H1 (cell line): ENCODE measurements at regions not wholly inside any gene's neighbourhood (a gene's known extent, or its start where the extent isn't known, plus 50 kb on each side); places are given as distances from the start of the nearest gene placed in this dataset.

Experiments used
- BRCA1 ChIP-seq: IDR thresholded peaks from 2 replicates; pipeline ENCODE4 v1.6.1; 2012; ENCODE audit warnings: low read depth, low read length, improper control_type of control experiment
- CTBP2 ChIP-seq: IDR thresholded peaks from 2 replicates; pipeline ENCODE4 v1.7.0; 2011; ENCODE audit warnings: borderline replicate concordance, mild to moderate bottlenecking, moderate library complexity, mixed read lengths, low read length; ENCODE audit not compliant: insufficient read depth, insufficient read length
- POU5F1 ChIP-seq: IDR thresholded peaks from 2 replicates; pipeline ENCODE4 v1.6.1; 2011; ENCODE audit warnings: low read depth, mild to moderate bottlenecking, low read length, moderate library complexity
- TF ChIP-seq, protein P1 (sequence below): fragments of 300-600 bp; sonication (generic); IDR thresholded peaks from 2 replicates; pipeline ENCODE4 v1.7.1; 2012; ENCODE audit warnings: low read length, moderate library complexity, mild to moderate bottlenecking, inconsistent platforms; ENCODE audit not compliant: insufficient replicate concordance

DNA sequence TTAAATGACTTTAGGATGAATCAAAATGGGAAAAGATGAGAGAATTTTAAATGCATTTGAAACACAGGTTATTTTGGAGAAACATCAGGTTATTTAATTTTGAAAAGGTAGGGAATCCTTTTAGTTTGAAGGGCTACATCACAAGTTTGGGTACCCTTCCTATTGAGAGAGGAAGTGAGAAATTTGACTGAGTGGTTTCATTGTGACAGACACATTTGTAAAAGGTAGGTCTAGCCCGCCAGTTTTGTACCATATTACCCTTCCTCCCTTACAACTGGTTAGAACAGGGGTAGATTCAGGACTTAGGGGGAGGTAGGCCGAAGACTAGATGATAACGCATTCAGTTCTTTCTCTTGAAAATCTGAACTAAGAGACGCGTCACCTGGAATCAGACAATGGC is 464.2 kb downstream of the EBF1 start (continued):
- TF ChIP-seq, protein P1, sequence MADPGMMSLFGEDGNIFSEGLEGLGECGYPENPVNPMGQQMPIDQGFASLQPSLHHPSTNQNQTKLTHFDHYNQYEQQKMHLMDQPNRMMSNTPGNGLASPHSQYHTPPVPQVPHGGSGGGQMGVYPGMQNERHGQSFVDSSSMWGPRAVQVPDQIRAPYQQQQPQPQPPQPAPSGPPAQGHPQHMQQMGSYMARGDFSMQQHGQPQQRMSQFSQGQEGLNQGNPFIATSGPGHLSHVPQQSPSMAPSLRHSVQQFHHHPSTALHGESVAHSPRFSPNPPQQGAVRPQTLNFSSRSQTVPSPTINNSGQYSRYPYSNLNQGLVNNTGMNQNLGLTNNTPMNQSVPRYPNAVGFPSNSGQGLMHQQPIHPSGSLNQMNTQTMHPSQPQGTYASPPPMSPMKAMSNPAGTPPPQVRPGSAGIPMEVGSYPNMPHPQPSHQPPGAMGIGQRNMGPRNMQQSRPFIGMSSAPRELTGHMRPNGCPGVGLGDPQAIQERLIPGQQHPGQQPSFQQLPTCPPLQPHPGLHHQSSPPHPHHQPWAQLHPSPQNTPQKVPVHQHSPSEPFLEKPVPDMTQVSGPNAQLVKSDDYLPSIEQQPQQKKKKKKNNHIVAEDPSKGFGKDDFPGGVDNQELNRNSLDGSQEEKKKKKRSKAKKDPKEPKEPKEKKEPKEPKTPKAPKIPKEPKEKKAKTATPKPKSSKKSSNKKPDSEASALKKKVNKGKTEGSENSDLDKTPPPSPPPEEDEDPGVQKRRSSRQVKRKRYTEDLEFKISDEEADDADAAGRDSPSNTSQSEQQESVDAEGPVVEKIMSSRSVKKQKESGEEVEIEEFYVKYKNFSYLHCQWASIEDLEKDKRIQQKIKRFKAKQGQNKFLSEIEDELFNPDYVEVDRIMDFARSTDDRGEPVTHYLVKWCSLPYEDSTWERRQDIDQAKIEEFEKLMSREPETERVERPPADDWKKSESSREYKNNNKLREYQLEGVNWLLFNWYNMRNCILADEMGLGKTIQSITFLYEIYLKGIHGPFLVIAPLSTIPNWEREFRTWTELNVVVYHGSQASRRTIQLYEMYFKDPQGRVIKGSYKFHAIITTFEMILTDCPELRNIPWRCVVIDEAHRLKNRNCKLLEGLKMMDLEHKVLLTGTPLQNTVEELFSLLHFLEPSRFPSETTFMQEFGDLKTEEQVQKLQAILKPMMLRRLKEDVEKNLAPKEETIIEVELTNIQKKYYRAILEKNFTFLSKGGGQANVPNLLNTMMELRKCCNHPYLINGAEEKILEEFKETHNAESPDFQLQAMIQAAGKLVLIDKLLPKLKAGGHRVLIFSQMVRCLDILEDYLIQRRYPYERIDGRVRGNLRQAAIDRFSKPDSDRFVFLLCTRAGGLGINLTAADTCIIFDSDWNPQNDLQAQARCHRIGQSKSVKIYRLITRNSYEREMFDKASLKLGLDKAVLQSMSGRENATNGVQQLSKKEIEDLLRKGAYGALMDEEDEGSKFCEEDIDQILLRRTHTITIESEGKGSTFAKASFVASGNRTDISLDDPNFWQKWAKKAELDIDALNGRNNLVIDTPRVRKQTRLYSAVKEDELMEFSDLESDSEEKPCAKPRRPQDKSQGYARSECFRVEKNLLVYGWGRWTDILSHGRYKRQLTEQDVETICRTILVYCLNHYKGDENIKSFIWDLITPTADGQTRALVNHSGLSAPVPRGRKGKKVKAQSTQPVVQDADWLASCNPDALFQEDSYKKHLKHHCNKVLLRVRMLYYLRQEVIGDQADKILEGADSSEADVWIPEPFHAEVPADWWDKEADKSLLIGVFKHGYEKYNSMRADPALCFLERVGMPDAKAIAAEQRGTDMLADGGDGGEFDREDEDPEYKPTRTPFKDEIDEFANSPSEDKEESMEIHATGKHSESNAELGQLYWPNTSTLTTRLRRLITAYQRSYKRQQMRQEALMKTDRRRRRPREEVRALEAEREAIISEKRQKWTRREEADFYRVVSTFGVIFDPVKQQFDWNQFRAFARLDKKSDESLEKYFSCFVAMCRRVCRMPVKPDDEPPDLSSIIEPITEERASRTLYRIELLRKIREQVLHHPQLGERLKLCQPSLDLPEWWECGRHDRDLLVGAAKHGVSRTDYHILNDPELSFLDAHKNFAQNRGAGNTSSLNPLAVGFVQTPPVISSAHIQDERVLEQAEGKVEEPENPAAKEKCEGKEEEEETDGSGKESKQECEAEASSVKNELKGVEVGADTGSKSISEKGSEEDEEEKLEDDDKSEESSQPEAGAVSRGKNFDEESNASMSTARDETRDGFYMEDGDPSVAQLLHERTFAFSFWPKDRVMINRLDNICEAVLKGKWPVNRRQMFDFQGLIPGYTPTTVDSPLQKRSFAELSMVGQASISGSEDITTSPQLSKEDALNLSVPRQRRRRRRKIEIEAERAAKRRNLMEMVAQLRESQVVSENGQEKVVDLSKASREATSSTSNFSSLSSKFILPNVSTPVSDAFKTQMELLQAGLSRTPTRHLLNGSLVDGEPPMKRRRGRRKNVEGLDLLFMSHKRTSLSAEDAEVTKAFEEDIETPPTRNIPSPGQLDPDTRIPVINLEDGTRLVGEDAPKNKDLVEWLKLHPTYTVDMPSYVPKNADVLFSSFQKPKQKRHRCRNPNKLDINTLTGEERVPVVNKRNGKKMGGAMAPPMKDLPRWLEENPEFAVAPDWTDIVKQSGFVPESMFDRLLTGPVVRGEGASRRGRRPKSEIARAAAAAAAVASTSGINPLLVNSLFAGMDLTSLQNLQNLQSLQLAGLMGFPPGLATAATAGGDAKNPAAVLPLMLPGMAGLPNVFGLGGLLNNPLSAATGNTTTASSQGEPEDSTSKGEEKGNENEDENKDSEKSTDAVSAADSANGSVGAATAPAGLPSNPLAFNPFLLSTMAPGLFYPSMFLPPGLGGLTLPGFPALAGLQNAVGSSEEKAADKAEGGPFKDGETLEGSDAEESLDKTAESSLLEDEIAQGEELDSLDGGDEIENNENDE = no peak
- TF ChIP-seq POU5F1 = no peak
- TF ChIP-seq BRCA1 = no peak
- TF ChIP-seq CTBP2 = no peak
- TF ChIP-seq, all 59 proteins: peak for 0
